Fibroblast of mammary gland (primary cell): ENCODE measurements at regions not wholly inside any gene's neighbourhood (a gene's known extent, or its start where the extent isn't known, plus 50 kb on each side); places are given as distances from the start of the nearest gene placed in this dataset.

ENCODE experiments used
- DNase-seq: peaks from one replicate; pipeline ENCODE4 v3.0.0-alpha.2; 2010; ENCODE audit warnings: low read depth
- H3K4me3 ChIP-seq: 2 replicates; pipeline ENCODE4 v1.5.1; 2011; ENCODE audit warnings: low read depth, mild to moderate bottlenecking, low read length, moderate library complexity; ENCODE audit not compliant: control insufficient read depth
- TF ChIP-seq, protein P1 (sequence below): conservative IDR thresholded peaks from 2 replicates; pipeline ENCODE4 v1.5.1; 2011; ENCODE audit warnings: low read depth, low read length, inconsistent platforms; ENCODE audit not compliant: control insufficient read depth, insufficient read depth

DNA sequence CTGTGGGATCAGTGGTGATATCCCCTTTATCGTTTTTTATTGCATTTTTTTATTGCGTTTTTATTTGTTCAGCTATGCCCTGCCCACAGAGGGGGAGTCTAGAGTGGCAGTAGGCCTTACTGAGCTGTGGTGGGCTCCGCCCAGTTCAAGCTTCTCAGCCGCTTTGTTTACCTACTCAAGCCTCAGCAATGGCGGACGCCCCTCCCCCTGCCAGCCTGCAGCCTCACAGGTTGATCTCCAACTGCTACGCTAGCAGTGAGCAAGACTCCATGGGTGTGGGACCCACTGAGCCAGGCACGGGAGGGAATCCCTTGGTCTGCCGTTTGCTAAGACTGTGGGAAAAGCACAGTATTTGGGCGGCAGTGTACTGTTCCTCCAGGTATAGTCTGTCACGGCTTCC is 500.6 kb upstream of the MCTP2 start:
- TF ChIP-seq, protein P1, sequence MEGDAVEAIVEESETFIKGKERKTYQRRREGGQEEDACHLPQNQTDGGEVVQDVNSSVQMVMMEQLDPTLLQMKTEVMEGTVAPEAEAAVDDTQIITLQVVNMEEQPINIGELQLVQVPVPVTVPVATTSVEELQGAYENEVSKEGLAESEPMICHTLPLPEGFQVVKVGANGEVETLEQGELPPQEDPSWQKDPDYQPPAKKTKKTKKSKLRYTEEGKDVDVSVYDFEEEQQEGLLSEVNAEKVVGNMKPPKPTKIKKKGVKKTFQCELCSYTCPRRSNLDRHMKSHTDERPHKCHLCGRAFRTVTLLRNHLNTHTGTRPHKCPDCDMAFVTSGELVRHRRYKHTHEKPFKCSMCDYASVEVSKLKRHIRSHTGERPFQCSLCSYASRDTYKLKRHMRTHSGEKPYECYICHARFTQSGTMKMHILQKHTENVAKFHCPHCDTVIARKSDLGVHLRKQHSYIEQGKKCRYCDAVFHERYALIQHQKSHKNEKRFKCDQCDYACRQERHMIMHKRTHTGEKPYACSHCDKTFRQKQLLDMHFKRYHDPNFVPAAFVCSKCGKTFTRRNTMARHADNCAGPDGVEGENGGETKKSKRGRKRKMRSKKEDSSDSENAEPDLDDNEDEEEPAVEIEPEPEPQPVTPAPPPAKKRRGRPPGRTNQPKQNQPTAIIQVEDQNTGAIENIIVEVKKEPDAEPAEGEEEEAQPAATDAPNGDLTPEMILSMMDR = no peak
- no peak overlapping the region for H3K4me3 ChIP-seq
- no peak for DNase-seq

DNA sequence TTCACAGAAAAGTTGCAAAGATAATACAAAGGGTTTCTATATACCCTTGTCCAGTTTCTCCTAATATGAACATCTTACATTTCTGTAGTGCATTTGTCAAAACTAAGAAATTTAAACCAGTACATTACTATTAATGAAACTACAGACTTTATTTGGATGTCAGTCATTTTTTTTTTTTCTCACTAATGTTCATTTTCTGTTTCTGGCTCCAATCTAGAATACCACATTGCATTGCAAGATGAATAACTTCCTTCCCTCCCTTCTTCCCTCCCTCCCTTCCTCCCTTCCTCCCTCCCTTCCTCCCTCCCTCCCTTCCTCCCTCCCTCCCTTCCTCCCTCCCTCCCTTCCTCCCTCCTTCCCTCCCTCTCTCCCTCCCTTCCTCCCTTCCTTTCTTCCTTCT is 509.2 kb upstream of the MCTP2 start:
- no peak overlapping the region for H3K4me3 ChIP-seq
- TF ChIP-seq, protein P1 = no peak
- no peak for DNase-seq

DNA sequence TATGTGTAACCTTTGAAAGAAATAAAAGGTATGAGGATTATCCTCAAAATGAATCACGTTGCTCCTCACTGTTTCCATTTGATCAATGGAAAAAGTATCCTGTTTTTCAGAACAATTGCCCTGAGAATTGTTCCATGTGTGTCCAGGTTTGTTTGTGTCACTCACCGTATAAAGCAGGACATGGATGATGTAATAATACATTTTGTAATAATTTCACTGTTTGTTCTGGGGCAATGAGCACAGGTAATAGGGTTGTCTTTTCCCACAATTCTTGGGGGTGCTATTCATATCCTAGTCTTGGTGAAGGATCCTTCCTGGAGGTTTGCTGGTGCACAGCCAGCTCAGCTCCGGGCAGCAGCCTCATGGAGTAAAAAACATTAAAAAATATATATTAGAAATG is 510.8 kb upstream of the MCTP2 start:
- no peak overlapping the region for H3K4me3 ChIP-seq
- TF ChIP-seq, protein P1 = no peak
- no peak for DNase-seq

DNA sequence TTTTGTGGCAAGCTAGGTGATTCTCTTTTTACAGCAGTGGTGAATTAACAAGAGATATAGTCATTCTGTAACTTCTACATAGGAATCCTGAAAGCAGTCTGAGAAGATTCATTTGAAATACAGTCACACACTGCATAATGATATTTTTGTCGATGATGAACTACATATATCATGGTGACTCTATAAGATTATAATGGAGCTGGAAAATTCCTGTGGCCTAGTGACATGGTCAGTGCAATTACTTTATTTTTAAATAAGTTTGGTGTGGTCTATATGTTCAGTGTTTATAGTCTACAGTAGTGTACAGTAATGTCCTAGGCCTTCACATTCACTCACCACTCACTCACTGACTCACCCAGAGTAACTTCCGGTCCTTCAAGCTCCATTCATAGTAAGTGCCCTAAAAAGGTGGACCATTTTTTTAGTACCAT is 511.4 kb upstream of the MCTP2 start:
- DNase-seq = peak; percentile 28
- no peak overlapping the region for H3K4me3 ChIP-seq
- TF ChIP-seq, protein P1 = no peak

DNA sequence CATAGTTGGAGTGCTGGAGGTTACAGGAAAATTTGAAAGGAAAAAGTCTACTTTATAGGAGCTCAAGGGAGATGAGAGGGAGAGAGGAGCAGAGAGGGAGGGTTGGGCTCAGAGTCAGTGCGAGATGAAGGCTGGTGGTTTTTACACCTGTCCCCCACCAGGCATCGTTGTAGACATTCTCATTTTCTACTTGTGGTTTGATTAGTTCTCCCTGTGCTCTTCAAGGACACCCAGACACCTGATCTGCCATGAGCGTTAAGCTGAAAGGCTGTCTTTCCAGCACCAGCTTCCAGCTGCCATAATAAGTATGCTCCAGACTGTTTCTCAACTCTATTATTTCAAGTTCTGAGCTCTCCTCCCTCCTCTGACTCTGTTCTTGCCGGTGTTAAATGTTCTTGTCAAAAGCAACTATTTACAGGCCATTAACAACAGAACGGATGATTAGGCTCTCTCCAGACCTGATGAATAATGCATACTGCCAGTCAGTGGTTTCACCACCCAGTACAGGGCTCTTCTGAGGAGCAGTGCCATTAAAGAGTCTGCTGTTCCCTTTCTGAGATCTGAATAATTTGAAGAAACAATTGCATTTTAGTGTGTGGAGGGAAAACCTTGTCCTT is 514.6 kb upstream of the MCTP2 start:
- TF ChIP-seq, protein P1 = no peak
- H3K4me3 ChIP-seq = no peak overlapping the region
- DNase-seq = no peak

DNA sequence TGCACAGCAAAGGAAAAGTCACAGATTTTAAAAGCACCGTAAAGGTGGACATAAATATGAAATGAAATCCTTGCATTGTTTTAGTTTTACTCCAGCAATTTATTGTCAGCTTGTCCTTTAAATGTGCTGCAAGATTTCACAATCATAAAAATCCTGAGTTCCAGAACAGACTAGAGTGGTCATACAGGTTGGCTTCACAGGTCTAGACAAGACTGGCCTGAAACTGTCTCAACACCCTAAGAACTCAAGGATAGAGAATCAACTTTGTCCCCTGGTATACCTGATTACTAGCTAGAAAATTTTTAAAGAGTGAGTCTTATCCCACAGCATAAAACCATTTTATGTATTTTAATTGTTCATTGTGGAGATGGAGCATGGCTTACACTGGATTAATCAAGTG is 521.7 kb upstream of the MCTP2 start:
- TF ChIP-seq, protein P1 = no peak
- DNase-seq = no peak
- no peak overlapping the region for H3K4me3 ChIP-seq

DNA sequence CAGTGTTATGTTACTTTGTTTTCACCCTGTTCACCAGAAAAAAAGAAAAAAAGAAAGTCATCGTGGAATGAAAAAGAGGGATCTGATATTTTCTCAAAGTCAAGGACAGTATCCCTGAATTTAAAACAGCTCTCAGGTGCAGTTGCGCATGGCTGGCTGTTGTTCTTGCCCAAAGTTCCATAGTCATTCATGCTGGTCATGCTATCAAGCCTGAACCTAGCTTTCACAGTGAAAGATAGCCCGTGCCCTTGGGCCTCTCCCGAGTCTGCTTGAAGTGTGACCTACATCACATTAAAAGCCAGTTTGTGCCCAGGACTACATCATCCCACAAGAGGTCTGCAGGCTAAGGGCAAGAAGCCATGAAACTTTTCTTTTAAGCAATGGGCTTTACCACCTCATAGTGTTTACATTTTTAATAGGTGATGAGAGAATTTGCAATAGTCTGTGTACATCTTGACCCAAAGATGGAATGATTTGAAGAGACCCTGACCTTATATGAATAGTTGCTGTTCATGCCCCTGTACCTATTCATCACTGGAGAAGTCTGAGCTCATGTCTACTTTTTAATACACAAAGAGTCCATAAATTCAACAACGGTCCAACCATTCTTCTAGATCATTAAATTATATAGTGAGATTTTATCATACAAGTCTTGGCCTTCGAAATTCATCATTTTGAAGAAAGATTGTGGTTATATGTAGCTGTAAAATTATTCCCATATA is 522.5 kb upstream of the MCTP2 start:
- no peak for DNase-seq
- H3K4me3 ChIP-seq = no peak overlapping the region
- TF ChIP-seq, protein P1 = no peak
